Keratinocyte (primary cell): ENCODE measurements at regions not wholly inside any gene's neighbourhood (a gene's known extent, or its start where the extent isn't known, plus 50 kb on each side); places are given as distances from the start of the nearest gene placed in this dataset.
A peak's percentile ranks its signal among the peaks of the same experiment; 100 is the strongest.

ENCODE experiments used
- DNase-seq: peaks from one replicate; pipeline ENCODE4 v3.0.0-alpha.2; 2011; ENCODE audit warnings: low read depth, missing footprints, low spot score
- FAIRE-seq: peaks from 2 replicates; lab custom pipeline; 2011; peaks lifted over from hg19 to GRCh38; lab: Jason Lieb, UNC
- H2AFZ ChIP-seq: 2 replicates; pipeline ENCODE4 v1.6.0; 2012; ENCODE audit warnings: low read length, control low read depth, inconsistent platforms; ENCODE audit not compliant: control insufficient read depth
- H3K27ac ChIP-seq: 2 replicates; pipeline ENCODE4 v1.5.1; 2011; ENCODE audit warnings: low read length; ENCODE audit not compliant: control insufficient read depth, insufficient read depth
- H3K27me3 ChIP-seq: 3 replicates; pipeline ENCODE4 v1.6.0; 2011; ENCODE audit warnings: low read length; ENCODE audit not compliant: control insufficient read depth, insufficient read depth; ENCODE audit errors: extremely low read depth
- H3K36me3 ChIP-seq, 2 experiments: 2 replicates in 1 of 2; 3 replicates in 1 of 2; pipeline ENCODE4 v1.5.1; 2011; ENCODE audit warnings: low read length in 2 of 2, mild to moderate bottlenecking in 1 of 2; ENCODE audit not compliant: control insufficient read depth in 2 of 2, insufficient read depth in 2 of 2; ENCODE audit errors: extremely low read depth in 1 of 2
- H3K4me1 ChIP-seq: 3 replicates; pipeline ENCODE4 v1.5.1; 2011; ENCODE audit warnings: low read length; ENCODE audit not compliant: control insufficient read depth, insufficient read depth; ENCODE audit errors: extremely low read depth
- H3K4me2 ChIP-seq: 3 replicates; pipeline ENCODE4 v1.6.0; 2011; ENCODE audit warnings: low read depth, low read length; ENCODE audit not compliant: control insufficient read depth, insufficient read depth; ENCODE audit errors: extremely low read depth
- H3K4me3 ChIP-seq, 3 experiments: fragments of 200-600 bp in 1 of 3; sonication (generic) in 1 of 3; 2 replicates in 2 of 3; 3 replicates in 1 of 3; pipeline ENCODE4 v1.5.1; 2011 to 2016; ENCODE audit warnings: low read length in 3 of 3, mild to moderate bottlenecking in 3 of 3, control low read depth in 2 of 3, inconsistent platforms in 1 of 3, low read depth in 1 of 3, mixed read lengths in 1 of 3, mixed run types in 1 of 3, moderate library complexity in 1 of 3; ENCODE audit not compliant: control insufficient read depth in 2 of 3, insufficient read depth in 2 of 3; ENCODE audit errors: extremely low read depth in 1 of 3
- H3K79me2 ChIP-seq: 2 replicates; pipeline ENCODE4 v1.6.0; 2012; ENCODE audit warnings: low read length; ENCODE audit not compliant: control insufficient read depth, insufficient read depth
- H3K9ac ChIP-seq: 3 replicates; pipeline ENCODE4 v1.6.0; 2011; ENCODE audit warnings: low read length; ENCODE audit not compliant: control insufficient read depth, insufficient read depth; ENCODE audit errors: extremely low read depth
- H3K9me1 ChIP-seq: 3 replicates; pipeline ENCODE4 v1.6.0; 2011; ENCODE audit warnings: low read length; ENCODE audit not compliant: control insufficient read depth, insufficient read depth; ENCODE audit errors: extremely low read depth
- H3K9me3 ChIP-seq: 2 replicates; pipeline ENCODE4 v1.5.1; 2012; ENCODE audit warnings: low read depth, low read length; ENCODE audit not compliant: control insufficient read depth
- H4K20me1 ChIP-seq: 3 replicates; pipeline ENCODE4 v1.6.0; 2011; ENCODE audit warnings: low read length; ENCODE audit not compliant: control insufficient read depth, insufficient read depth; ENCODE audit errors: extremely low read depth
- EZH2 ChIP-seq: IDR thresholded peaks from one replicate; pipeline ENCODE4 v1.6.1; 2012; ENCODE audit warnings: inconsistent platforms, mild to moderate bottlenecking, low read length, moderate library complexity
- dilution Hi-C: fragments of 300-500 bp; cut with MboI; formaldehyde crosslinking; loops from one replicate; pipeline ENCODE4 v1.7.0; 2020; ENCODE audit warnings: low sequenced_read_pairs; ENCODE audit not compliant: extremely low pct_ligation_motif_present
- TF ChIP-seq, protein P1 (sequence below), 3 experiments: IDR thresholded peaks in 1 of 3; conservative IDR thresholded peaks in 1 of 3; optimal IDR thresholded peaks in 1 of 3; 2 replicates in 2 of 3; 3 replicates in 1 of 3; pipeline versions ENCODE3 to v1.5.1; 2011; ENCODE audit warnings: low read length in 3 of 3, mild to moderate bottlenecking in 3 of 3, moderate library complexity in 2 of 3, control low read depth in 1 of 3, inconsistent platforms in 1 of 3; ENCODE audit not compliant: insufficient read depth in 2 of 3; ENCODE audit errors: extremely low read depth in 1 of 3

DNA sequence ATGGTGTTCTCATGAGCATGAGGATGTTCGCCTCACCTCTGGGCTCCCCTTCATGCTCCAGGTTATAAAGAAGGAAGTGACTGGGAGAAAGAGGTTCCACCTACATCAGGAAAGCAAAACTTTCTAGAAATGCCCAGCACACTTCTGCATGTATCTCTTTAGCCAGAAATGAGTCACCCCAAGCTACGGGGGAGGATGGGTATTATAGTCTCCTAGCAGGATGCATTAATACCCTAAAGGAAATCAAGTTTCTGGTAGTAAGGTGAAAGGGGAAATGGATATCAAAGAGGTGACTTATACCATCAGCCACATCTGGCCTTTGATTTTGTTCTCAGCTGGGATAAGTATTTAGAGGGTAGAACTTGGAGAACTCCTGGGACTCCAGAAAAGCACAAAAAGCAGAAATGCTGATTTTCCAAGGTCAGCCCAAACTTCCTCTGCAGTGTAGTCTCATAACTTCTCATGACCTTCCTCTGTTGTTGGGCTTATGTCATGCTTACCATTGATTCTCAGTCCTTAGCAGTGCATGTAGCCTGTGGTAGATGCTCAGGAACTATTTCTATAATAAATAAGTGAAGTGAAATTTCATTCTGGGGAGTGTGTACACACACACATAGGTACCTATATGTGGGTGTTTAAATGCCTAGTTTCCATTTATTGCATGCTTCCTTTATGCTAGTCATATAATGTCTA, 209.4 kb upstream of the CRY1 start:
- no peak overlapping the region for H3K9ac ChIP-seq
- H3K4me3 ChIP-seq: no peak overlapping the region
- no peaks in the 10 kb centered on the region for H3K27me3 ChIP-seq
- peak overlapping the region; percentile 8 for H2AFZ ChIP-seq
- H3K4me1 ChIP-seq: peaks cover 5% of the 10 kb centered on the region
- H3K79me2 ChIP-seq: no peaks in the 10 kb centered on the region
- H3K27ac ChIP-seq: no peak overlapping the region
- H3K9me1 ChIP-seq: no peaks in the 10 kb centered on the region
- no peak for DNase-seq
- H3K4me2 ChIP-seq: no peak overlapping the region
- FAIRE-seq: peak; percentile 44
- no peaks in the 10 kb centered on the region for H3K9me3 ChIP-seq
- no peaks in the 10 kb centered on the region for H3K36me3 ChIP-seq
- H4K20me1 ChIP-seq: no peaks in the 10 kb centered on the region
- dilution Hi-C loops: no loop called here
- TF ChIP-seq EZH2: no peak
- TF ChIP-seq, protein P1, sequence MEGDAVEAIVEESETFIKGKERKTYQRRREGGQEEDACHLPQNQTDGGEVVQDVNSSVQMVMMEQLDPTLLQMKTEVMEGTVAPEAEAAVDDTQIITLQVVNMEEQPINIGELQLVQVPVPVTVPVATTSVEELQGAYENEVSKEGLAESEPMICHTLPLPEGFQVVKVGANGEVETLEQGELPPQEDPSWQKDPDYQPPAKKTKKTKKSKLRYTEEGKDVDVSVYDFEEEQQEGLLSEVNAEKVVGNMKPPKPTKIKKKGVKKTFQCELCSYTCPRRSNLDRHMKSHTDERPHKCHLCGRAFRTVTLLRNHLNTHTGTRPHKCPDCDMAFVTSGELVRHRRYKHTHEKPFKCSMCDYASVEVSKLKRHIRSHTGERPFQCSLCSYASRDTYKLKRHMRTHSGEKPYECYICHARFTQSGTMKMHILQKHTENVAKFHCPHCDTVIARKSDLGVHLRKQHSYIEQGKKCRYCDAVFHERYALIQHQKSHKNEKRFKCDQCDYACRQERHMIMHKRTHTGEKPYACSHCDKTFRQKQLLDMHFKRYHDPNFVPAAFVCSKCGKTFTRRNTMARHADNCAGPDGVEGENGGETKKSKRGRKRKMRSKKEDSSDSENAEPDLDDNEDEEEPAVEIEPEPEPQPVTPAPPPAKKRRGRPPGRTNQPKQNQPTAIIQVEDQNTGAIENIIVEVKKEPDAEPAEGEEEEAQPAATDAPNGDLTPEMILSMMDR (optimal IDR thresholded peaks at IDR 0.05 in 1 of 3, IDR thresholded peaks at IDR 0.05 in 1 of 3, conservative IDR thresholded peaks at IDR 0.05 in 1 of 3; ENCODE audit: extremely low read depth in 1 of 3, insufficient read depth in 2 of 3, low read length in 3 of 3): no peak

DNA sequence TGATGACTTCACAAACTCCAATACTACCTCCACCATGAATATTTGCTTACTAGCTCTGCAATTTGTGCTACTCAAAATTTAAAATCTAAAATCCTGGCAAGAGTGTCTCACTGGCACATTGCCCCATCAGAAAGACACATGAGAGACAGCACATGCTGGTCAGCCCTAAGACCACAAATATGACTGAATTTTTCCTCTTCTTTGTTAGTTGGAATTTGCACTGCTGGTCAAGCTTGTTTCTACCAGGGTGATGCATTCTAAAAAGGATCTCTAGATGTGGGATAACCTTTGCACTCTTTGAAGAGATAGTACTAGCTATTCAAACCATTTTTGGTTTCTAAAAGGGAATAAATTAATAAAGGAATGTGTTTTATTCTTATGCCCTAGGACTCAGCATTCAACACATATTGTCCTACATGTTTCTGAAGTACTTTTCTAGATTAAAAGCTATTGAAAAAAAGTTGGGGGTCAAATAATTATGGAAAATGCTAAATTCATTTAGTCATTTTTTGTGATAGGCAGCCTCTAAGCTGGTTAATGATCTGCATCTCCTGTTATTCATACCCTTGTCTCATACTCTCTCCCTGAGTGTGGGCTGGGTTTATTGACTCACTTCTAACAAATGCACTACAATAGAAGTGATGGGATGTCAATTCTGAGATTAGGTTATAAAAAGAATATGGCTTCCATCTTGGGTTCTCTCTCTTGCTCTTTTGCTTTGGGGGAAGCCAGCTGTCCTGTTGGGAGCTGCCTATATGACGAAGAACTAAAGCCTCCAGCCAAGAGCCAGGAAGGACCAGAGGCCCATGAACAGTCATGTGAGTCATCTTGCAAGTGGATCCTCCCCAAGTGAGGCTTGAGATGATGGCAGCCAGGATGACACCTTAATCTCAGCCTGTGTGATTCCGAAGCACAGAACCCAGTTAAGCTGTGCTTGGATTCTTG, 211.5 kb upstream of the CRY1 start:
- DNase-seq (no peak), FAIRE-seq (peak; percentile 61)
- Histone ChIP-seq H3K4me2 (no peak overlapping the region), H2AFZ (no peak overlapping the region), H3K27ac (no peak overlapping the region), H3K9me1 (no peaks in the 10 kb centered on the region), H3K9me3 (no peaks in the 10 kb centered on the region), H3K79me2 (no peaks in the 10 kb centered on the region), H3K4me1 (peaks cover 5% of the 10 kb centered on the region), H3K36me3 (no peaks in the 10 kb centered on the region), H3K27me3 (no peaks in the 10 kb centered on the region), H3K4me3 (no peak overlapping the region), H4K20me1 (no peaks in the 10 kb centered on the region), H3K9ac (no peak overlapping the region)
- no peak for TF ChIP-seq EZH2
- TF ChIP-seq, protein P1 (optimal IDR thresholded peaks at IDR 0.05 in 1 of 3, IDR thresholded peaks at IDR 0.05 in 1 of 3, conservative IDR thresholded peaks at IDR 0.05 in 1 of 3; ENCODE audit: extremely low read depth in 1 of 3, insufficient read depth in 2 of 3, low read length in 3 of 3): no peak
- dilution Hi-C loops: no loop called here
